CD4-positive, alpha-beta T cell (primary cell): ENCODE measurements at regions not wholly inside any gene's neighbourhood (a gene's known extent, or its start where the extent isn't known, plus 50 kb on each side); places are given as distances from the start of the nearest gene placed in this dataset.

Experiments
- ATAC-seq: fragments of 200-7000 bp; cut with Tn5 transposase; one replicate; pipeline ENCODE4 v1.10.0; 2022; ENCODE audit warnings: mild to moderate bottlenecking; ENCODE audit not compliant: poor library complexity
- CTCF ChIA-PET: fragments of 350-600 bp; sonication (Branson Sonifier 250); formaldehyde crosslinking; loops from one replicate; lab custom pipeline; 2021; ENCODE audit warnings: antibody characterized with exemption, inconsistent platforms; lab: Charles Lee
- POLR2A ChIA-PET: fragments of 350-600 bp; sonication (Branson Sonifier 250); formaldehyde crosslinking; loops from one replicate; lab custom pipeline; 2021; ENCODE audit warnings: antibody characterized with exemption, inconsistent platforms; lab: Charles Lee
- DNase-seq, 14 experiments: peaks; one replicate each; pipeline ENCODE4 v3.0.0-alpha.2; 2013 to 2020; ENCODE audit warnings: mixed read lengths in 2 of 14
- H3K27ac ChIP-seq, 2 donors: one replicate each; pipeline versions ENCODE4 v1.5.1 to v1.7.0; 2013; ENCODE audit warnings: low read length in 2 of 2, low read depth in 1 of 2, mild to moderate bottlenecking in 1 of 2
- H3K27me3 ChIP-seq, 2 experiments: 1 replicate in 1 of 2; 2 replicates in 1 of 2; pipeline versions ENCODE4 v1.6.1 to v1.7.0; 2013; ENCODE audit warnings: low read length in 2 of 2, control low read depth in 1 of 2, mild to moderate bottlenecking in 1 of 2, moderate library complexity in 1 of 2; ENCODE audit not compliant: insufficient read depth in 2 of 2, control insufficient read depth in 1 of 2
- H3K36me3 ChIP-seq: one replicate; pipeline ENCODE4 v1.6.1; 2013; ENCODE audit warnings: low read length, control low read depth; ENCODE audit not compliant: insufficient read depth
- H3K4me1 ChIP-seq: one replicate; pipeline ENCODE4 v1.6.1; 2013; ENCODE audit warnings: low read length, control low read depth; ENCODE audit not compliant: insufficient read depth
- H3K4me3 ChIP-seq: one replicate; pipeline ENCODE4 v1.5.1; 2013; ENCODE audit warnings: mild to moderate bottlenecking, low read length, moderate library complexity
- H3K9me3 ChIP-seq, 2 experiments: 1 replicate in 1 of 2; 2 replicates in 1 of 2; pipeline versions ENCODE4 v1.6.1 to v1.7.0; 2013; ENCODE audit warnings: low read length in 2 of 2, mild to moderate bottlenecking in 2 of 2, control low read depth in 1 of 2, moderate library complexity in 1 of 2; ENCODE audit not compliant: control insufficient read depth in 1 of 2, insufficient read depth in 1 of 2
- H3K27ac Mint-ChIP-seq: one replicate; pipeline ENCODE4 v1.8.0; 2020; ENCODE audit warnings: mixed read lengths
- H3K27me3 Mint-ChIP-seq: one replicate; pipeline ENCODE4 v1.8.0; 2021; ENCODE audit warnings: mixed read lengths
- H3K36me3 Mint-ChIP-seq: one replicate; pipeline ENCODE4 v1.8.0; 2021; ENCODE audit warnings: low read depth, mixed read lengths
- H3K4me1 Mint-ChIP-seq: one replicate; pipeline ENCODE4 v1.8.0; 2021; ENCODE audit warnings: low read depth, mixed read lengths
- H3K4me3 Mint-ChIP-seq: one replicate; pipeline ENCODE4 v1.8.0; 2020; ENCODE audit warnings: mild to moderate bottlenecking, mixed read lengths
- H3K9me3 Mint-ChIP-seq: one replicate; pipeline ENCODE4 v1.8.0; 2020; ENCODE audit warnings: mixed read lengths
- CTCF ChIP-seq: fragments of 200-600 bp; IDR thresholded peaks from one replicate; pipeline ENCODE4 v1.8.0; 2022; ENCODE audit warnings: antibody characterized with exemption, mild to moderate bottlenecking
- intact Hi-C, 2 experiments: fragments of 100-400 bp; cut with DNase I in 1 of 2; cut with micrococcal nuclease in 1 of 2; formaldehyde crosslinking; loops; one replicate each; pipeline versions ENCODE4 v1.15.1 to v1.9.0; 2023 to 2025; cut with DNase I, micrococcal nuclease

DNA sequence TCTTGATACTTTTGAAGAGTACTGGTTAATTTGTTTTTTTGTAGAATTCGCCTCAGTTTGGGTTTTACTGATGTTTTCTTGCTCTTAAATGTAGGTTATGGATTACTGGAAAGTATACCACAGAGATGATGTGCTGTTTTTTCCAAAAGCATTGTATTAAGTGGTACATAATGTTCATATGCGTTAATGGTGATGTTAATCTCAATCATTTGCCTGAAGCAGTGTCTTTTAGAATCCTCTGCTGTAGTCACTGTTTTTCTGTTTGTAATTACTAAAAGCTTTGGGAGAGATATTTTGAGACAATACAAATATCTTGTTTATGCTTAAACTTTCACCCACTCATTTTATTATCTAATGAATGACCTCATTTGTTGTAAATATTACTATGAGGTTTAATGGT, 163.4 kb upstream of the LRP1B start:
- peaks cover 9% of the 10 kb centered on the region for H3K9me3 Mint-ChIP-seq
- Histone ChIP-seq H3K36me3 (no peaks in the 10 kb centered on the region), H3K9me3 (no peaks in the 10 kb centered on the region), H3K4me3 (no peak overlapping the region), H3K27ac (no peak overlapping the region), H3K27me3 (no peaks in the 10 kb centered on the region), H3K4me1 (no peaks in the 10 kb centered on the region)
- DNase-seq (no peak), ATAC-seq (no peak)
- intact Hi-C loops = no loop called here
- H3K27me3 Mint-ChIP-seq = no peaks in the 10 kb centered on the region
- no peak for TF ChIP-seq CTCF
- H3K4me3 Mint-ChIP-seq = no peak overlapping the region
- POLR2A ChIA-PET = no interaction called here
- no peaks in the 10 kb centered on the region for H3K36me3 Mint-ChIP-seq
- H3K27ac Mint-ChIP-seq = no peak overlapping the region
- CTCF ChIA-PET = no interaction called here
- no peaks in the 10 kb centered on the region for H3K4me1 Mint-ChIP-seq

DNA sequence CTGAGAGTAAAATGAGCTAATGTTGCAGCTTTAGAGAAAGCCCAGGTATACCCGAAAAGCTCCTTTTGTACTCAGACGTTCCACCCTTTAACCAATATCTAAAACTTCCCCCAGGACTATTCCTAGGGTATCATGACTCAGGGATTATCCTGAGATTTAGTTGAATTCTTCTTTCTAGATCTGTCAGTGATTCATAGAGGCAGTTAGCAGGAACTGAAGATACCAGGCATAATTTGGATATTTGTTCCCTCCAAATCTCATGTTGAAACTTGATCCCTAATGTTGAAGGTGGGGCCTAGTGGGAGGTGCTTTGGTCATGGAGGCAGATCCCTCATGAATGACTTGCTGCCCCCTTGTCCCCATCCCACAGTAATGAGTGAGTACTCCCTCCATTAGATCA, 161.2 kb upstream of the LRP1B start:
- Mint-ChIP-seq H3K4me3 (no peak overlapping the region), H3K36me3 (no peaks in the 10 kb centered on the region), H3K27ac (no peak overlapping the region), H3K9me3 (peaks cover 9% of the 10 kb centered on the region), H3K4me1 (no peaks in the 10 kb centered on the region), H3K27me3 (no peaks in the 10 kb centered on the region)
- no peaks in the 10 kb centered on the region for H3K4me1 ChIP-seq
- H3K27ac ChIP-seq = no peak overlapping the region
- intact Hi-C loops = no loop called here
- no peaks in the 10 kb centered on the region for H3K27me3 ChIP-seq
- DNase-seq (no peak), ATAC-seq (no peak)
- CTCF ChIA-PET = no interaction called here
- TF ChIP-seq CTCF = no peak
- no peak overlapping the region for H3K4me3 ChIP-seq
- POLR2A ChIA-PET = no interaction called here
- no peaks in the 10 kb centered on the region for H3K9me3 ChIP-seq
- no peaks in the 10 kb centered on the region for H3K36me3 ChIP-seq

GRCh38 chr2:142290931-142291330, 160.1 kb upstream of the LRP1B start:
- H3K36me3 ChIP-seq = no peaks in the 10 kb centered on the region
- Mint-ChIP-seq H3K9me3 (peaks cover 9% of the 10 kb centered on the region), H3K4me1 (no peaks in the 10 kb centered on the region), H3K27ac (no peak overlapping the region), H3K36me3 (no peaks in the 10 kb centered on the region), H3K27me3 (no peaks in the 10 kb centered on the region), H3K4me3 (no peak overlapping the region)
- no peak for TF ChIP-seq CTCF
- H3K27ac ChIP-seq = no peak overlapping the region
- ATAC-seq = no peak
- H3K4me3 ChIP-seq = no peak overlapping the region
- intact Hi-C loops = no loop called here
- H3K27me3 ChIP-seq = no peaks in the 10 kb centered on the region
- no peak for DNase-seq
- no peaks in the 10 kb centered on the region for H3K9me3 ChIP-seq
- CTCF ChIA-PET = interaction anchor here (0.7 kb wide), 1 partner anchor 14 kb away, joined by 3 read pairs; no protein-coding TSS in a partner anchor
- H3K4me1 ChIP-seq = no peaks in the 10 kb centered on the region
- POLR2A ChIA-PET = no interaction called here
